Activated CD4-positive, CD25-positive, alpha-beta regulatory T cell (primary cell): ENCODE measurements at regions not wholly inside any gene's neighbourhood (a gene's known extent, or its start where the extent isn't known, plus 50 kb on each side); places are given as distances from the start of the nearest gene placed in this dataset.

Experiments used
- DNase-seq, 4 experiments: peaks; one replicate each; lab custom pipeline; 2025; lab: John Stamatoyannopoulos, UW

- DNase-seq: no peak
Measured at GRCh38 chr14:86521031-86521730, 991.2 kb downstream of the FLRT2 start.

- no peak for DNase-seq
Measured at GRCh38 chr14:86518298-86518697, 988.4 kb downstream of the FLRT2 start.

- no peak for DNase-seq
Measured at GRCh38 chr14:86515195-86515594, 985.3 kb downstream of the FLRT2 start.

GRCh38 chr14:86513564-86513963 is 983.6 kb downstream of the FLRT2 start:
- DNase-seq: no peak

- no peak for DNase-seq
Measured at GRCh38 chr14:86513056-86513455, 983.1 kb downstream of the FLRT2 start.

GRCh38 chr14:86510491-86510890 is 980.5 kb downstream of the FLRT2 start:
- DNase-seq: no peak

- no peak for DNase-seq
Measured at GRCh38 chr14:86505808-86506207, 975.9 kb downstream of the FLRT2 start.

- DNase-seq: no peak
Measured at GRCh38 chr14:86501611-86502010, 971.7 kb downstream of the FLRT2 start.

- no peak for DNase-seq
Measured at GRCh38 chr14:86491743-86492142, 961.8 kb downstream of the FLRT2 start.

GRCh38 chr14:86481104-86481503 is 951.2 kb downstream of the FLRT2 start:
- DNase-seq: no peak

GRCh38 chr14:86464341-86464740 is 934.4 kb downstream of the FLRT2 start:
- DNase-seq: no peak

GRCh38 chr14:86462193-86462753 is 932.3 kb downstream of the FLRT2 start:
- DNase-seq: no peak

GRCh38 chr14:86457481-86458135 is 927.7 kb downstream of the FLRT2 start:
- no peak for DNase-seq

GRCh38 chr14:86450085-86450484 is 920.1 kb downstream of the FLRT2 start:
- no peak for DNase-seq

GRCh38 chr14:86442135-86442534 is 912.2 kb downstream of the FLRT2 start:
- DNase-seq: no peak

GRCh38 chr14:86430853-86431252 is 900.9 kb downstream of the FLRT2 start:
- DNase-seq: no peak

GRCh38 chr14:86423214-86423613 is 893.3 kb downstream of the FLRT2 start:
- no peak for DNase-seq

- no peak for DNase-seq
Measured at GRCh38 chr14:86420131-86420530, 890.2 kb downstream of the FLRT2 start.

- DNase-seq: no peak
Measured at GRCh38 chr14:86414146-86414545, 884.2 kb downstream of the FLRT2 start.

GRCh38 chr14:86404989-86405649 is 875.2 kb downstream of the FLRT2 start:
- no peak for DNase-seq

GRCh38 chr14:86404425-86404824 is 874.5 kb downstream of the FLRT2 start:
- no peak for DNase-seq

GRCh38 chr14:86402545-86402944 is 872.6 kb downstream of the FLRT2 start:
- DNase-seq: no peak

- no peak for DNase-seq
Measured at GRCh38 chr14:86391085-86391484, 861.1 kb downstream of the FLRT2 start.
